Prostate gland (tissue), 2 donors: ENCODE measurements at regions not wholly inside any gene's neighbourhood (a gene's known extent, or its start where the extent isn't known, plus 50 kb on each side); places are given as distances from the start of the nearest gene placed in this dataset.

Experiments used
- POLR2A ChIP-seq: fragments of 450-650 bp; IDR thresholded peaks from one replicate; pipeline ENCODE4 v1.6.1; 2016; ENCODE audit warnings: antibody characterized with exemption, mild to moderate bottlenecking
- TF ChIP-seq, protein P1 (sequence below), 4 experiments: fragments of 200-600 bp in 2 of 4; fragments of 450-650 bp in 2 of 4; sonication (generic) in 2 of 4; IDR thresholded peaks; 1 replicate in 3 of 4; 2 replicates in 1 of 4; pipeline ENCODE4 v1.5.1; 2016 to 2019; ENCODE audit warnings: antibody characterized with exemption in 4 of 4, mild to moderate bottlenecking in 2 of 4, moderate library complexity in 2 of 4

DNA sequence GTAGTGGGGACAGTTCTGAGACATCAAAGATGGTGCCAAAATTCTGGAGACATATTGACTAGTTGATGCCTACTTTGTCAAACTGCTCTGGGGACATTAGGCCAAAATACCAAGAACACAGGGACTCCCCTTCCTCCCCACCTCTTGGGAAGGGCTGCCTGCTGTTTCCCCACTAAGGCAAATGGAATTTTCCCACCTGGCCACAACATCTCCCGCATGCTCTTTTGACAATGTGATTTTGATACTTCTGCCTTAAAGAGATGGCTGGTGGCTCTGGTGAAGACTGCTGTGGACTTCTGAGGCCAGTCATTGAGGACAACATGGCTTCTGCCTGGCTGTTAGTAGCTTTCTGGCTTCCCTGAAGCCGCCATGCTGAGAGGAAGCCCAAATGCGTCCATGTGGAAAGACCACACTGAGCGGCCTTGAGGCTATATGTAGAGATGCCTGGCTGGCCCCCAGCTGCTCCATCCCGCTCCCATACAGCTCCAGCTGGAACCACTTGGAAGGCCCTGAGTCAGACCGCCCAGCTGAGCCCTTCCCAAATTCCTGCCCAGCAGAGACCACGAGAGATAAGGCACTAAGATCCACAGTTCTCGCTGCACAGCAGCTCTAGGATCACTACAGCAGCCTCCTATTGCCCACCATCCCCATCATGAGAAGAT, 226.7 kb downstream of the SYK start:
- TF ChIP-seq, protein P1, sequence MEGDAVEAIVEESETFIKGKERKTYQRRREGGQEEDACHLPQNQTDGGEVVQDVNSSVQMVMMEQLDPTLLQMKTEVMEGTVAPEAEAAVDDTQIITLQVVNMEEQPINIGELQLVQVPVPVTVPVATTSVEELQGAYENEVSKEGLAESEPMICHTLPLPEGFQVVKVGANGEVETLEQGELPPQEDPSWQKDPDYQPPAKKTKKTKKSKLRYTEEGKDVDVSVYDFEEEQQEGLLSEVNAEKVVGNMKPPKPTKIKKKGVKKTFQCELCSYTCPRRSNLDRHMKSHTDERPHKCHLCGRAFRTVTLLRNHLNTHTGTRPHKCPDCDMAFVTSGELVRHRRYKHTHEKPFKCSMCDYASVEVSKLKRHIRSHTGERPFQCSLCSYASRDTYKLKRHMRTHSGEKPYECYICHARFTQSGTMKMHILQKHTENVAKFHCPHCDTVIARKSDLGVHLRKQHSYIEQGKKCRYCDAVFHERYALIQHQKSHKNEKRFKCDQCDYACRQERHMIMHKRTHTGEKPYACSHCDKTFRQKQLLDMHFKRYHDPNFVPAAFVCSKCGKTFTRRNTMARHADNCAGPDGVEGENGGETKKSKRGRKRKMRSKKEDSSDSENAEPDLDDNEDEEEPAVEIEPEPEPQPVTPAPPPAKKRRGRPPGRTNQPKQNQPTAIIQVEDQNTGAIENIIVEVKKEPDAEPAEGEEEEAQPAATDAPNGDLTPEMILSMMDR (IDR thresholded peaks at IDR 0.05), result no peak
- no peak for TF ChIP-seq POLR2A
